ENCODE measurements at regions not wholly inside any gene's neighbourhood (a gene's known extent, or its start where the extent isn't known, plus 50 kb on each side); places are given as distances from the start of the nearest gene placed in this dataset.

GRCh38 chr2:116499389-116499788, 1315.1 kb upstream of the DDX18 start:
- TF ChIP-seq EZH2 (IDR thresholded peaks at IDR 0.05) (no peak), POLR2AphosphoS5 (IDR thresholded peaks at IDR 0.05; ENCODE audit: borderline replicate concordance, low read depth, low read length) (no peak), FOXP2 (optimal IDR thresholded peaks at IDR 0.05; ENCODE audit: control extremely low read depth, extremely low read length, insufficient read depth) (no peak)

All from SK-N-MC (cell line).